Lower leg skin (tissue), 3 donors: ENCODE measurements at regions not wholly inside any gene's neighbourhood (a gene's known extent, or its start where the extent isn't known, plus 50 kb on each side); places are given as distances from the start of the nearest gene placed in this dataset.

ENCODE experiments used
- CTCF ChIP-seq, 3 donors: fragments of 450-650 bp; IDR thresholded peaks; one replicate each; pipeline ENCODE4 v1.5.1; 2016; ENCODE audit warnings: antibody characterized with exemption in 3 of 3, mild to moderate bottlenecking in 3 of 3, moderate library complexity in 2 of 3
- POLR2A ChIP-seq, 2 donors: fragments of 450-650 bp; IDR thresholded peaks; one replicate each; pipeline ENCODE4 v1.6.1; 2016 to 2017; ENCODE audit warnings: antibody characterized with exemption in 2 of 2, mild to moderate bottlenecking in 1 of 2, moderate library complexity in 1 of 2

DNA sequence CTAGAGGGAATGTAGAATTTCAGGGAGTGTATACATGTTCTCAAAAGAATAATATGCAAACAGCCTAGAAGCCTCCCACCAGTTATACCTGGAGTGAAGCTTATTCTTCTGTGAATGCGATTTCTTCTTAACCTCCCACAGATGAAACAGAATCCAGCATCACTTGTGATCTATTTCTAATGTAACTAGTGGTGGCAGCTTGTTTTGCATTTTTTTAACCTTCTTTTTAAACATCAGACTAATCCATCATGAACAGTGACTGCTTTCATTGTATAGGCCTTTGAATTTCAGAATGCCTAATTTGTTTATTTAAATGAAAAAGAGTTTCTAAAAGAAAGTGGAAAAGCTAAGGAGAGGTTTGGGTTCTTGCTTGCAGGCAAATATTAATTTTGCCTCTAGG is 85.7 kb upstream of the EPHA4 start:
- TF ChIP-seq CTCF (IDR thresholded peaks at IDR 0.05) (no peak), POLR2A (IDR thresholded peaks at IDR 0.05) (no peak)
